ENCODE measurements at regions not wholly inside any gene's neighbourhood (a gene's known extent, or its start where the extent isn't known, plus 50 kb on each side); places are given as distances from the start of the nearest gene placed in this dataset.
"Not testable (repeated sequence)": the region's sequence is repeated elsewhere in the genome, so short reads cannot be mapped to it uniquely, and the experiment has no call there.

DNA sequence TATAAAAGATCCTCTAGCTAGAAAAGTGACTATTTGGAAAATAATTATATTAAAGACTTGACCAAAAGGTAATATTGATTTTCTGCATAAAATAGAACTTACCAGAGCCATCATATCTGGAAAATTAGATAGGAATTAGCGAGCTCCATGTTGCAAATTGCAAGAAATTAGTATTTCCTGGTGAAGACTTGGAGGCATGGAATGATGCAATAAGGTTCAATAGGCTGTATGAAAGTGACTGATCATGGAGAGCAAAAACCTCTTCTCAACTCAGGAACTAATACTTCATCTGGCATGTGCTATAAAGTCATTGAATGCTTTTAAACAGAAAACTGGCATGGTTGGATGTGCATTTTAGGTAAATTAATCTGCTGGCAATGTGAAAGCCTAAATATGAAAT, 66.3 kb upstream of the UFM1 start:
- DNase-seq = no peak

DNA sequence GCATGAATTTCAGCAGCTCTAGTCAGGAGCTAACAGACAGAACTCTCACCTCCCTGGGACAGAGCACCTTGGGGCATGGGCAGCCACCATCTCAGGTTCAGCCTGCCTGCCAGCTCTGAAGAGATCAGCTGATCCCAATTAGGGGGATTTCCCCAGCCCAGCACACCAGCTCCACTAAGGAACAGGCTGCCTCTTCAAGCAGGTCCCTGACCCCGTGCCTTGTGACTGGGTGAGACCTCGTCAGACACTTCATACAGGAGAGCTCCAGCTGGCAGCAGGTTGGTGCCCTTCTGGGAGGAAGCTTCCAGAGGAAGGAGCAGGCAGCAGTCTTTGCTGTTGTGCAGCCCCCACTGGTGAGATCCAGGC, 84.5 kb upstream of the UFM1 start:
- no peak for DNase-seq

DNA sequence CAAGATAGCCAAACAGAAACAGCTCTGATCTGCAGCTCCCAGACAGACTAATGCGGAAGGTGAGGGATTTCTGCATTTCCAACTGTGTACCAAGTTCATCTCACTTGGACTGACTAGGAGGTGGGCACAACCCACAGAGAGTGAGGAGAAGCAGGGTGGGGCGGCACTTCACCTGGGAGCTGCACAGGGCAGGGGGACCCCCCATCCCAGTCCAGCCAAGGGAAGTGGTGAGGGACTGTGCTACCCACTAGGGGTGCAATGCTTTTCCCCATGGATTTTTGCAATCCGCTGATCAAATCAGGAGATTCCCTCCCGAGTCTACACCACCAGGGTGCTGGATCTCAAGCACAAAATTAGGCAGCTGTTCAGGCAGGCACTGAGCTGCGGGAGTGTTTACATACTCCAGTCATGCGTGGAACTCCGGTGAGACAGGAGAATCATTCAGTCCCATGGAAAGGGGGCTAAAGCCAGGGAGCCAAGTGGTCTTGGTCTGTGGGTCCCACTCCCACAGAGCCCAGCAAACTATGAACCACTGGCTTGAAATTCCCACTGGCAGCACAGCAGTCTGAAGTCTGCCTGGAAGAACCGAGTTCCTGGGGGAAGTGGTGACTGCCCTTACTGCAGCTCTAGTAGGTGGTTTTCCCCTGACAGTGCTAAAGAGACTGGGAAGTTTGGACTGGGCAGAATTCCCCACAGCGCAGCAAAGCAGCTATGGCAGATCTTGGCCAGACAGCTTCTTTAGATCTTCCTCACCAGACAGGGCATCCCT, 85.1 kb upstream of the UFM1 start:
- no peak for DNase-seq

DNA sequence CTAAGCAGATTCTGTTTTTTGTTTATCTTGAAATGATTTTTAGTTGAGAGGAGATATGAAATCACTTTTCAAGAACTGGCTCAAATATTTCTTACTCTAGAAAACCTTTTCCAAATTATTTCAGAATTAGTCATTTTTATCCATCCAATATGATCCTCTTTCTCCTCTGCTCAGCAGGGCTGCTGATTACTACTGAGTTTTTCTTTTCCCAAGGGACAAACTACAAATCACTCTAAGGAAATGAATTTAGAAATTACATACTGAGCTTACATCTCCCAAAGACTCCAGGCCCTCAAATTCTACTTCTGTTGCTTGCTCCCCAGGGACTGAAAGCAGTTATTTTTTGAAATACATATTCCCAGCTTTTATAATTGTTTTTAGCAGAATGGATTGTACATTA, 87.4 kb upstream of the UFM1 start:
- no peak for DNase-seq

DNA sequence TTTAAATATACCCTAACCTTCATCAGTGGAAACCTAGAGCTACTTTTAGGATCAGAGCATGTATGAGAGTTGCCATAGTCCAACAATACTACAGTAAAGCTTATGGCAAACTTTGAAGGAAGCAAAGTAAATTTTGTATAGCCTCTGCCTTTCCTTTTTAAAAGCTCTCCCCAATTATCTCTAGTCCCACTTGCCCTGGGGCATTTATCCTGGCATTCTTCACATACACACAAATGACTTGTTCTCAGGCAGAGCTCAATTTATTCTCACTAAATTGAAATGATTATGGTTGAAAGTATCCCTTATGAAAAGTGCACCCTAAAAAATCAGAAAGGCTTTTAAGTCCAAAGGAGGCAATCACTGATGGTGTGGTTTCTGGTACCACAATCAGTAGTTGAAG, 94.1 kb upstream of the UFM1 start:
- peak; percentile 6 for DNase-seq

DNA sequence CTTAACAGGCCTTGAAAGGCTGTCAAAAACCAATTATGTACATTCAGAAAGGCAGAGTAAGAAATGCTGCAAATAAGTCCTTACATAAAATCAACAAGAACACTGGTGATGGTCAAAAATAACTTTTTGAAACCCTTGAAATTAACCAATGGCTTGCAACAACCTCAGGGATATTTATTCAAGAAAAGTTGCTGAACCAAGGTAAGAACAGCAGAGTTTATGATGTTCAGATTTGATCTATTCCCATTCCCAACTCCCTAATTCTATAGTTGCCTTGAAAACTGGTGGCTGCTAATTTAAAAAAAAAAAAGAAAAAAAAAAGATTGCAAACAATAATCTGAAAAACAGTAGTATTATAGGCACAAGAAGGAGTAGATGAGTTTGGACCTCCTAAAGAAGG, 109.8 kb upstream of the UFM1 start:
- no peak for DNase-seq

DNA sequence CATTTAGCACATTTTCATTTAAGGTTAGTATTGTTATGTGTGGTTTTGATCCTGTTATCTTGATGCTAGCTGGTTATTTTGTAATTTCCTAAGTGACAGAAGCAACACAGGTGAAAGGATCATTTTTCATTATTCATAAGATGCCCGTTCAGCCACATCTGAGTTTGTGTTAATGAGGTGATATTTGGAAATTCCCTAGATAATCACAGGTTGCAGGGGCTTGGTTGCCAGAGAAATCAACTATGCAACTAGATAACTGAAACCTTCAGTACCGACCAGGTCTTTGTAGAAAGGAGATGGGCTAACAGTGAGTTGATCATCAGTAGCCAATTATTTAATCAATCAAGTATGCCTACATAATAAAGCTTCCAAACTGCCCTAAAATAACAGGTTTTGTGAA, 121.3 kb upstream of the UFM1 start:
- no peak for DNase-seq

DNA sequence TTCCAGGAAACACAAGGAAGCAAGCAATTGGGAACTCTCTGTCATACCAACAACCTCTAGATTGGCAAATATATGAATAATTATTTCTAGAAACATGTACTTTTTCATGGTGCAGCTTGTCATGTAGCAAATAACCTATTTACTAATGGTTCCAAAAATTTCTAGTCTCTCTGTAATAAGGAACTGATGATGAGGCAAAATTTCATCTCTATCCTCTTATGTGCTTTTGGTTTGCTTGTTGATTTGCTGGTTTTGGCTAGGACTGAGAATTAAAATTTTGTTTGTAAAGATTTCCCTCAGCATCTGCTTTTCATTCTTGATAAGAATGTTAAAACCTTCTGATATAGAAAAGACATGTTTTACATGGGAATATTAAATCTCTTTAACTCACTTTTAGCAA, 123.2 kb upstream of the UFM1 start:
- no peak for DNase-seq

DNA sequence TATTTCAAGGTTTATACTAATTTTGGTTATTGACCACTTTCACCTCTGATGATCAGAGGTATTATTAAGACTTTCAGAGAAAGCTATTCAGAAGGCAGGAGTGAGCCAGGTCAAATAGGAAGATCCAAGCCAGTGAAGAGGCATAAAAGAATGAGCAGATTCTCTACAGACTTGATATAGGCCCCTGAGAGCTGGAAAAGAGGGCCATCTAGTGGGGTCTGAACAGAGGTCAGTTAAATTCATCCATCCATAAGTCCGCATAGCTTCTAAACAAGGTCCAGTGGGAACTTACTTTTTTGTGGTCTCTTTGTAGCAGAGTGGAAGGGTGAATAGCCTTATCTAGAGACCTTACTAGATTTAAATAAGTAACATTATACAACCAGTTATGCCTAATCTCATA, 126.6 kb upstream of the UFM1 start:
- peak; percentile 26 for DNase-seq

DNA sequence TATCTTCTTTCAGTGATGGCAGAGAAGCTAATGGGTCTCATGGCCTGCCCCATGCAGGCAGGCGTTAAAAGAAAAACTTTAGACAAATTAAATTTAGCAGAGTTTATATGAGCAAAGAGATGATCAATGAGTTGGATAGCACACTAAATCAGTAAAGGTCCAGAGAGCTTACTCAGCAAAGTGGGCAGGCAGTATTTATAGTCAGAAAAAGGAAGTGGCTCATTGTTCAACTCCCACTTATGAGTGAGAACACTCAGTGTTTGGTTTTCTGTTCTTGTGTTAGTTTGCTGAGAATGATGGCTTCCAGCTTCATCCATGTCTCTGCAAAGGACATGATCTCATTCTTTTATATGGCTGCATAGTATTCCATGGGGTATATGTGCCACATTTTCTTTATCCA, 128.5 kb upstream of the UFM1 start:
- DNase-seq = not testable (repeated sequence)

DNA sequence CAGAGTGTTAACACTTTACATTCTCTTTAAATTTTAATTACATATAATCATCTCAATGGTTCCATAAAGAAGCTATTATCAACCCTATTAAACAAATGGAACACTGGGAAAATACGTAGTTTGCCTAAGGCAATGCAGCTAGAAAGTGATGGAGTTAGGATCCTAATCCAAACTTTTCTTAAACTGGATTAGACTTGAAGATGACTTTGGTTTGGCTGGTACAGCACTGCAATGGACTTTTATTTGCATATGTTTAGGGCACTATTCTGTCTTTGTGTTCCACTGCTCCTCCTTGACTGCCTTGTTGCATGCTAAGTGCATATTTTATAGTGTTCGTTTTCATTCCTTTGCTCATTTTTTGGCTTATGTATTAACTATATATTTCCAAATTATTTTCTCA, 133.5 kb upstream of the UFM1 start:
- no peak for DNase-seq

DNA sequence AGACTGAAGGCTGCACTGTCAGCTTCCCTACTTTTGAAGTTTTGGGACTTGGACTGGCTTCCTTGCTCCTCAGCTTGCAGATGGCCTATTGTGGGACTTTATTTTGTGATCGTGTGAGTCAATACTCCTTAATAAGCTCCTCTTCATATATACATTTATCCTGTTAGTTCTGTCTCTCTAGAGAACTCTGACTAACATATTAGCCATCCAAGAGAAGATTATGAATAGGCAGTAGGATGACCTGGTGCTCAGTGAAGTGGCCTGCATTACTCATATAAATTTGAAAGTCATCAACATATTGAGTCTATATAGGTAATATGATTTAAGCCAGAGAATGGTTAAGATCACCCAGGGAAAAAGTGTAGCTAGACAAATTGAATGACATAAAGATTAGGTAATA, 136.3 kb upstream of the UFM1 start:
- no peak for DNase-seq

DNA sequence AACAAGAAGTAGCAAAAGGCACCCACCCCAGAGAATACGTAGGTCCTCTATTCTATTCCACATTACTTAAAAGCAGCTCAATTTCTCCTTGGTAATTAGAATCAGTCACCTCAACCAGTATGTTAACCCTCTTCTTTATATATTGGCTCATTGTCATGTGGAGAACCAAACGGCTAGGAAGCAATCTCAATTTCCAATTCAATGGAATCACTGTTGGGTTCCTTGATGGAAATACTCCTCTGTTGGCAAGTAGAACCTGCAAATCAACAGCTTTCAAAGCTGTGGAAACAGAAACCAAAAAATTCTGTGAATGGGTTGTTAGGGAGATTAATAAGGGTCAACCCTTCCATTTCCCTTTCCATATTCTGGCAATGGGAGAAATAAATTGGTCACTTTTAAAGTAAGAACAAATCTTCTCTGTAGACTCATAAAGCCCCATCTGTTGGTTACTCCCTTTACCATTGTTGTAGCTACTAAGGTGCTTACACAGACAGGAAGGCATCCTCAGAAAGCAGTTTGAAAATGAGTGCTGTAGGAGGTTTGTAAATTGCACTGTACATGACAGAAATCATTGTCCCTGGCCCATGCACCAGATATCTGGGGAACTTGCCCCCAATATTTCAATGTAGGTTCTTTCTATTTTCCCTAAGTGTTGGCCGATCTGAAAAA, 138.6 kb upstream of the UFM1 start:
- no peak for DNase-seq

DNA sequence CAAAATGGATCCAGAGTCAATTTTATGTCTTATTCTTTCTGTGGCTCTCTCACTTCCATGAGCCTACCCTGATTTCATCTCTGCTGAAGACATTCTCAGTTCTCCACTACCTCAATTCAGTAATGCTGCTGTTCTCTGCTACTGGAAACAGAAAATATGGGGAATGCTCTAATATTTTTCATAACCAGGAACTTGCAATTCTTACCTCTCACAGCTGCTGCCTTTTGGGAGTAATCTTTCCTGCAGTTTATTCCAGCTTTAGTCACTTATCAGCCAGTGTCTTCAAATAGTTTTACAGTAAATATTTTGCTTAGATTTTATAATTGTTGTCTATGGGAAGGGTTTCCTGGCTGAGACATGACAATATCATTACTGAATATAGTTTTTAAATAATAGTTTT, 145.1 kb upstream of the UFM1 start:
- no peak for DNase-seq

DNA sequence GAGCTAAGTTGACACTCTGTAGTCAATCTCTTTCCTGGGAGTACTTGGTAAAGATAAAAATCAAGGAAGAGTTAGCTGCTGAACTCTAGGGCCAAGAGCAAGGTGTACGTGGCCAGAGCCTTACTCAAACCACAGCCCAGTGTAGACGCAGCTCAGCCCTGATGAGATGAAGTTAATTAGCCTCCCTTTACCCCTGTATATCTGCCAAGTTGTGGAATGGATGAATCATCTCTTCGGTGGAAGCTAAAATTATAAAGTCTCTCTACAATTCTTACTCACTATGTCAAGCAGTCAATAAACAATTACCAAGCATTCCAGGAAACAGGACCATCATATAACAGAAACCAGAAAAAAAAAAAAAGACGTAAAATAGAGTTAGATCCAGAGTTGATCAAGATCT, 146.9 kb upstream of the UFM1 start:
- DNase-seq = no peak

DNA sequence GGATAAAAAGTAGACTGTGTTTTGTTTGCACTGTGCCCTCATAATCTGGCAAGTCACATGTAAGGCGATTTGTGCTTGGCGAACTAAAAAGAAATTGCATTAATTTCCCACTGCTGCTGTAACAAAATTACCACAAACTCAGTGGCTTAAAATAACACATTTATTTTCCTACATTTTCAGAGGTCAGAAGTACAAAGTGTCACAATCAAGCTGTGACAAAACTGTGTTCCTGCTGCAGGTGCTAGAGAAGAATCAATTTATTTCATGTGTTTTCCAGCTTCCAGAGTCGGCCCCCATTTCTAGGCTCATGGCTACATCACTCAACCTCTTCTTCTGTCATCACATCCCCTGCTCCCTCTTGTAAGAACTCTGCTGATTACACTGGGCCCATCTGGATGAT, 158.6 kb upstream of the UFM1 start:
- no peak for DNase-seq

DNA sequence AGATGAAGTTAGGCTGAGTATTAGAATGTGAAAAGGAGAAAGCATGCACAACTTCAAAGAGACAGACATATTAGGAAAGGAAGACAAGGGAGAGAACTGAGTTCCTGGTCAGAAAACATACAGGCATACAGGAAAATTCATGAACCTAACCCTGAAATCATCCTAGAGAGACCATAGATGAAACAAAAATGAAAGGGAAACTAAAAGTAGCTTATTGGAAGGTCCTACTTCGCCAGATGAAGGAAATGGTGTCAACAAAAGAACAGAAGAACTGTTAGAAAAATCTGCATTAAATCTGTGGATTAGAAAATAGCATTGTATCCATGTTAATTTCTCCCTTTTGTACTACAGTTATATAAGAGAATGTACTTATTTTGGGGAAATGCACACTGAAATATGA, 169.0 kb upstream of the UFM1 start:
- DNase-seq = no peak

DNA sequence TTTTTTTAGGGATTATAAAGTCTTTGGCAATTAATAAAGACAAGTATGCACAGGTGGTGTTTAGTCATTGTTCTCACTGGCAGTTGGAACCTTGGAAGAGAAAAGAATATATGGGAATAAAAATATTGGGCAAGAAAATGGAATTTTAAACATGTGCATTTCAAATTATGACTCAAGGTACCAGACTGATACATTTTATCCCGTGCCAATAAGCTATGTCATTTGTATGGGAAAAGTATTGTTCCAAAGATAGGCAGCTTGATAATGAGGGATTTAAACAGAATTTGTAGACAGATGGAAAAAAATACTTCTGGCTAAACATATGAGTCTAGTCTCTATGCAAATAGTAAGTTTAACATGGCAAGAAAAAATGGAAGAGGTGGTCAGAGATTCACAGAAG, 169.5 kb upstream of the UFM1 start:
- no peak for DNase-seq

DNA sequence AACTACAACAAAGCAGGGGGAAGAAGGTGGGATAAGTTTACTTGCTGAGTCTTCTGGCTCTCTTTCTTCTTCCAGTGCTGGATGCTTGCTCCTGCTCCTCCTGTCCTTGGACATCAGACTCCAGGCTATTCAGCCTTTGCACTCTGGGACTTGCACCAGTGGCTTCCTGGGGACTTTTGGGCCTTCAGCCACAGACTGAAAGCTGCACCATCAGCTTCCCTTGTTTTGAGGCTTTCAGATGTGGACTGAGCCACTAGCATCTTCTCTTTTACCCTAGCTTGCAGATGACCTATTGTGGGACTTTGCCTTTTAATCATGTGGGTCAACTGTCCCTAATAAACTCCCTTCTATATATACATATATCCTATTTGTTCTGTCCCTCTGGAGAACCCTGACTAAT, 173.0 kb upstream of the UFM1 start:
- no peak for DNase-seq

DNA sequence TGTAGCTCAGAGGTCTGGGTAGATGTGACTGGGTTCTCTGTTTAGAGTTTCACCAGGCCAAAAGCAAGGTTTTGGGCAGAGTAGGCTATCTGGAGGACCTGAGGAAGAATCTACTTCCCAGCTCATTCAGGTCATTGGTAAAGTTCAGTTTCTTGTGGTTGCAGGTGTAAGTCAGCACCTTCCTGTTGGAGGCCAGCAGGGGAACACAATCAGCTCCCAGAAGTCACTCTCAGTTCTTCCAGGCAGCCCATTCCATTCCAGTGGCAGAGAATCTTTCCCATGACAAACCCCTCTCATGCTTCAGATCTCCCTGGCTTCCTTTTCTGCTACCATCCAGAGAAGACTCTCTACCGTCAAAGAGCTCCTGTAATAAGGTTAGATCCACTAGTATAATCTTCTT, 176.2 kb upstream of the UFM1 start:
- no peak for DNase-seq

DNA sequence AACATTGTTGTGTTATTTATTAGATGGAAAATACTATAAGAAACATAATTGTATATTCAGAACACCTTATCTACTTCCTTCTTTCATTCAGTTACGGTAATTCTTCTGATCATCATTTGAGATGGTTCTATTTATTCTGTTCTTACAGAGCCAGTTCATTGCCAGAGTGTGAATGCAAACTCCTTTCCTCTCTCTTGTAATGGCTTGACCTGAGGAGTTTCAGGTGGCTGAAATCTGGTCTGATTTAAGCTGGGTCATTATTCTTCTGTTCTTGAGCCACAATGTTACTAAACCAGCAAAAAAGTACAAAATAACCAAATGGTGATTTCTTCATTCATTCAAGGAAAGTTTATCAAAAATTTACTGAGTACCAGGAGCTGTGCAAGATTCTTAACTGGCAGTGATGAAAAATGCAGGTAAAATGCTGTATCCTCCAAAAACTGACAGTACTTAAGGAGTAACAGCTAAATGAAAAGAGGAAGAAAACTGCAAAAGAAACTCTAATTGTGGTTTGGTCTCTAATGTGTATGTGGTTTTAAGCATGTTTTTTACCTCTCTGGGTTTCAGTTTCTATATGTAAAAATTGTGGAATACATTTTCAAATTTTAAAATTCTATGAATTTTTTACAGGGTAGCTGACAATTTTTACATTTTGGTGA, 182.4 kb upstream of the UFM1 start:
- DNase-seq = no peak

DNA sequence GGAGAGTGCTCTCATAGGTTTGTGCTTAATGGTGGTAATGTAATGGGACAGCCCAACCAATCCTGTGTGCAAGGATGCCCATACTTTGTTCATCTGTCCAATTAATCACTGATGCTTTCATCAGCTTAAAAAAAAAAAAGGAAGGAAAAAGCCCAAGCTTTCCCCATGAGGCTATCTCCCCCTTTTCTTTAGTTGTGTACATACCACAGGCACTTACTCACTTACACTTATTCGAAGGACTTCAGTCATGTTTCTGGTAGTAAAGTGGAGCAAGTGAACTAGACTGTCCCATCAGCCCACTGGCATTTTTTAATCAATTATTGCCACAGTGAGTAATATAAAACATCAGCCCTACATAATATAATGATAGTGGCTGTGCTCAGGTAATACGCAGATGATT, 183.5 kb upstream of the UFM1 start:
- DNase-seq = no peak

DNA sequence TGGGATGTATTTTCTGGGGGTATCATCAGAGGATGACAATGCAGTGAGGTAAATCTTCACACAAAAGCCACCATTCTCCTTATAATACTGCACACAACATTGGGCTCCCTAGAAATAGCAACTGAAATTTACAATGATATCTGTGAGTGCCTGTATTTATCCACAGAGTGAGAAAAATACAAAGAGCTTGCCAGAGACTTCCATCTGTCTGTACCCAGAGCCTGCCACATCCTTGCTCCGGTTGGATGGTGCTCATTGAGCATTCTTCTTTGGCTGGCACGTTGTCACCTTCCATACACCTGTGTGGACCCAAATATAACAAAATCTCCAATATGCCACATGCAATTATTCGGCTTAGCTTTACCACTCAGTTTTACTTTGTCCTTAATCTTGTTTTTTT, 189.5 kb upstream of the UFM1 start:
- no peak for DNase-seq

DNA sequence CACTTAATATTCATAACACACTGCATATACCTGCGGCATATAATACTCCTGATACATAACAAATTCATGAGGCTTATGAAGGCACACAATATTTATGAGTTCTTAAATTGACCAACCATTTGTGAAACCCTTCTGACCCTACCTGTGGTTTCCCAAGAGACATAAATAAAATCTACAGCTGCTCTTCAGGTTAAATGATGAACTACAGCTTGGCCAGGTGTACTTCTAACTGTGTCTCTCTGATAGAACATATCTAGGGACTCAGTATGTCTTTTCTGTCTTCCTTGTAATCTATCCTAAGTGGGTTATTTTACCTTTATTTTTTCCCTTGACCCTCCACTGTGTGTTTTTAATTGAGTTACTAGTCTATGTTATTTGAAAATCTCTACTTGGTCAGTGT, 189.9 kb upstream of the UFM1 start:
- no peak for DNase-seq

Measured in tongue (tissue), 1 donor.